CD14-positive monocyte (primary cell): ENCODE measurements at regions not wholly inside any gene's neighbourhood (a gene's known extent, or its start where the extent isn't known, plus 50 kb on each side); places are given as distances from the start of the nearest gene placed in this dataset.

Source experiments
- DNase-seq, 3 donors: peaks; one replicate each; pipeline ENCODE4 v3.0.0-alpha.2; 2011 to 2022
- H2AFZ ChIP-seq: 2 replicates; pipeline ENCODE4 v1.6.0; 2012; ENCODE audit warnings: mild to moderate bottlenecking, low read depth, low read length, inconsistent platforms; ENCODE audit not compliant: insufficient read depth, poor library complexity, severe bottlenecking
- H3K27ac ChIP-seq, 2 donors: 1 replicate in 1 of 2; 2 replicates in 1 of 2; pipeline ENCODE4 v1.5.1; 2012 to 2013; ENCODE audit warnings: low read length in 2 of 2, control low read depth in 1 of 2, inconsistent platforms in 1 of 2, low read depth in 1 of 2, mild to moderate bottlenecking in 1 of 2
- H3K27me3 ChIP-seq, 2 donors: one replicate each; pipeline versions ENCODE4 v1.6.0 to v1.6.1; 2011 to 2013; ENCODE audit warnings: low read length in 2 of 2; ENCODE audit not compliant: control insufficient read depth in 2 of 2, insufficient read depth in 2 of 2
- H3K36me3 ChIP-seq, 2 donors: replicated peaks in 1 of 2; 1 replicate in 1 of 2; 2 replicates in 1 of 2; pipeline versions ENCODE4 v1.5.1 to v1.6.1; 2012 to 2013; ENCODE audit warnings: low read length in 2 of 2, control low read depth in 1 of 2, inconsistent platforms in 1 of 2, mild to moderate bottlenecking in 1 of 2; ENCODE audit not compliant: insufficient read depth in 2 of 2, control insufficient read depth in 1 of 2
- H3K4me1 ChIP-seq, 2 donors: 1 replicate in 1 of 2; 2 replicates in 1 of 2; pipeline versions ENCODE4 v1.5.1 to v1.6.1; 2012 to 2013; ENCODE audit warnings: low read length in 2 of 2, control low read depth in 1 of 2, inconsistent platforms in 1 of 2, mild to moderate bottlenecking in 1 of 2, moderate library complexity in 1 of 2; ENCODE audit not compliant: insufficient read depth in 2 of 2, control insufficient read depth in 1 of 2
- H3K4me2 ChIP-seq: replicated peaks from 2 replicates; pipeline ENCODE3; 2012; ENCODE audit warnings: low read length, moderate library complexity, mild to moderate bottlenecking; ENCODE audit not compliant: poor library complexity, severe bottlenecking; ENCODE audit errors: extremely low read depth
- H3K4me3 ChIP-seq, 3 experiments: fragments of 200-600 bp in 1 of 3; sonication (generic) in 1 of 3; replicated peaks in 1 of 3; 1 replicate in 2 of 3; 2 replicates in 1 of 3; pipeline ENCODE4 v1.5.1; 2011 to 2013; ENCODE audit warnings: low read length in 3 of 3, mild to moderate bottlenecking in 3 of 3, control low read depth in 2 of 3, low read depth in 2 of 3, inconsistent platforms in 1 of 3, moderate library complexity in 1 of 3
- H3K79me2 ChIP-seq: 2 replicates; pipeline ENCODE4 v1.6.0; 2012; ENCODE audit warnings: mild to moderate bottlenecking, control low read depth, inconsistent platforms, low read length, moderate library complexity; ENCODE audit not compliant: insufficient read depth
- H3K9ac ChIP-seq: 2 replicates; pipeline ENCODE4 v1.6.0; 2017; ENCODE audit warnings: low read length, mild to moderate bottlenecking; ENCODE audit not compliant: insufficient read depth, poor library complexity, severe bottlenecking
- H3K9me3 ChIP-seq, 2 donors: replicated peaks in 1 of 2; 1 replicate in 1 of 2; 2 replicates in 1 of 2; pipeline versions ENCODE4 v1.5.1 to v1.6.1; 2012 to 2013; ENCODE audit warnings: low read length in 2 of 2, control low read depth in 1 of 2; ENCODE audit not compliant: control insufficient read depth in 1 of 2, insufficient read depth in 1 of 2
- H4K20me1 ChIP-seq: 2 replicates; pipeline ENCODE4 v1.6.0; 2012; ENCODE audit warnings: mild to moderate bottlenecking, low read length, control low read depth, moderate library complexity; ENCODE audit not compliant: insufficient read depth
- H3K27ac Mint-ChIP-seq, 7 donors: one replicate each; pipeline ENCODE4 v1.8.0; 2020; ENCODE audit warnings: mild to moderate bottlenecking in 7 of 7, mixed read lengths in 7 of 7, moderate library complexity in 6 of 7, inconsistent platforms in 2 of 7
- H3K27me3 Mint-ChIP-seq, 3 donors: one replicate each; pipeline ENCODE4 v1.8.0; 2021 to 2022; ENCODE audit warnings: low read depth in 3 of 3, mild to moderate bottlenecking in 3 of 3, mixed read lengths in 3 of 3, moderate library complexity in 3 of 3, inconsistent platforms in 1 of 3
- H3K36me3 Mint-ChIP-seq, 2 donors: one replicate each; pipeline ENCODE4 v1.8.0; 2020; ENCODE audit warnings: mixed read lengths in 2 of 2, inconsistent platforms in 1 of 2, mild to moderate bottlenecking in 1 of 2
- H3K4me1 Mint-ChIP-seq: one replicate; pipeline ENCODE4 v1.8.0; 2020; ENCODE audit warnings: mild to moderate bottlenecking, mixed read lengths
- H3K4me3 Mint-ChIP-seq, 2 donors: one replicate each; pipeline ENCODE4 v1.8.0; 2020; ENCODE audit warnings: mild to moderate bottlenecking in 2 of 2, mixed read lengths in 2 of 2, moderate library complexity in 1 of 2
- H3K9me3 Mint-ChIP-seq, 7 donors: one replicate each; pipeline ENCODE4 v1.8.0; 2020 to 2022; ENCODE audit warnings: mixed read lengths in 7 of 7, mild to moderate bottlenecking in 6 of 7, moderate library complexity in 6 of 7, inconsistent platforms in 2 of 7
- WGBS: methylation state at CpG from one replicate; pipeline ENCODE4 v1.1.5; 2013; ENCODE audit warnings: missing lambda C conversion rate; ENCODE audit not compliant: insufficient coverage; 5-methylcytosine and 5-hydroxymethylcytosine counted together
- intact Hi-C, 2 donors: fragments of 100-400 bp; cut with micrococcal nuclease; formaldehyde crosslinking; loops; one replicate each; pipeline versions ENCODE4 v1.15.0 to v1.15.1; 2023
- TF ChIP-seq, protein P1 (sequence below): fragments of 200-600 bp; IDR thresholded peaks from one replicate; pipeline ENCODE4 v1.8.0; 2022; ENCODE audit warnings: antibody characterized with exemption, mild to moderate bottlenecking

DNA sequence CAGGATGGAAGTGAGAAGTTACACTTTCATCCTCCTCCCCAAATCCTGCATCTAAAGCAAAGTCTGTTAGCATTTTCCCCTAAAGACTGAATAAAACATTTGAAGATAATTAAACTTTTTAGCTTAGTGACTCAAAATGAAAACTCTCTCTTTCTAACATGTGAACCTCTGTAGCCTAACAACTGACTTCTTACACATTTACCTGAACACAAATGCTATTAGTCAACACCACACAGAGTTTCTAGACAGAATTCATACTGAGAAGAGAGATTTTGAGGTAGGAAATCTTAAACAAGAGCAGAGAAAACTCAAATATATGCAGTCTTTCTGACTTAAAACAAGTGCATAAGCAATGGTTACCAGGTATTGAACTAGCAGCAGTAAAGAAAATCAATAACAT, 149.9 kb upstream of the SMLR1 start:
- intact Hi-C loops, result no loop called here
- TF ChIP-seq, protein P1, sequence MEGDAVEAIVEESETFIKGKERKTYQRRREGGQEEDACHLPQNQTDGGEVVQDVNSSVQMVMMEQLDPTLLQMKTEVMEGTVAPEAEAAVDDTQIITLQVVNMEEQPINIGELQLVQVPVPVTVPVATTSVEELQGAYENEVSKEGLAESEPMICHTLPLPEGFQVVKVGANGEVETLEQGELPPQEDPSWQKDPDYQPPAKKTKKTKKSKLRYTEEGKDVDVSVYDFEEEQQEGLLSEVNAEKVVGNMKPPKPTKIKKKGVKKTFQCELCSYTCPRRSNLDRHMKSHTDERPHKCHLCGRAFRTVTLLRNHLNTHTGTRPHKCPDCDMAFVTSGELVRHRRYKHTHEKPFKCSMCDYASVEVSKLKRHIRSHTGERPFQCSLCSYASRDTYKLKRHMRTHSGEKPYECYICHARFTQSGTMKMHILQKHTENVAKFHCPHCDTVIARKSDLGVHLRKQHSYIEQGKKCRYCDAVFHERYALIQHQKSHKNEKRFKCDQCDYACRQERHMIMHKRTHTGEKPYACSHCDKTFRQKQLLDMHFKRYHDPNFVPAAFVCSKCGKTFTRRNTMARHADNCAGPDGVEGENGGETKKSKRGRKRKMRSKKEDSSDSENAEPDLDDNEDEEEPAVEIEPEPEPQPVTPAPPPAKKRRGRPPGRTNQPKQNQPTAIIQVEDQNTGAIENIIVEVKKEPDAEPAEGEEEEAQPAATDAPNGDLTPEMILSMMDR, result no peak

DNA sequence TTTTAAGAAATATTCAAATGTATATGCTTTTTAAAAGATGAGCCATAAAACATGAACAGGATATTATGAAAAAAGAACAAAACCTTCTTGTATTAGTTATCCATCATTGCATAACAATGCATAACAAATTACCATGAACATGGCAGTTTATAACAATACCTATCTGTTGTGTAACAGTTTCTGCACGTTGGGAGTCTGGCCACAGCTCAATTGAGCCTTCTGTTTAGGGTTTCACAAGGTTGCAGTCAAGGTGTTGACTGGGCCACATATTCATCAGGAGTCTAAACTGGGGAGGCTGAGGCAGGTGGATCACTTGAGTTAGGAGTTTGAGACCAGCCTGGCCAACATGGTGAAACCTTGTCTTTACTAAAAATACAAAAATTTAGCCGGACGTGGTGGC, 149.4 kb upstream of the SMLR1 start:
- H3K27ac Mint-ChIP-seq, result no peak overlapping the region
- DNase-seq, result no peak
- Histone ChIP-seq H3K36me3 (no peaks in the 10 kb centered on the region), H3K27me3 (no peaks in the 10 kb centered on the region), H3K4me2 (no peak overlapping the region), H3K4me3 (no peak overlapping the region), H3K9ac (no peak overlapping the region), H3K4me1 (no peaks in the 10 kb centered on the region), H3K27ac (no peak overlapping the region), H3K79me2 (no peaks in the 10 kb centered on the region), H4K20me1 (no peaks in the 10 kb centered on the region), H2AFZ (no peak overlapping the region), H3K9me3 (peaks cover 0 to 3% of the 10 kb centered on the region in 2 donors)
- H3K27me3 Mint-ChIP-seq, result no peaks in the 10 kb centered on the region
- TF ChIP-seq, protein P1, result no peak
- H3K4me3 Mint-ChIP-seq, result no peak overlapping the region
- 100% methylated on average over 2 of the region's 3 CpGs for WGBS
- H3K36me3 Mint-ChIP-seq, result no peaks in the 10 kb centered on the region
- peaks cover 0 to 8% (median 0%) of the 10 kb centered on the region in 7 donors for H3K9me3 Mint-ChIP-seq
- intact Hi-C loops, result no loop called here
- H3K4me1 Mint-ChIP-seq, result no peaks in the 10 kb centered on the region

More for the DNA sequence above, 149.9 kb upstream of the SMLR1 start:
- no peaks in the 10 kb centered on the region for H3K27me3 ChIP-seq
- H4K20me1 ChIP-seq, result no peaks in the 10 kb centered on the region
- H3K79me2 ChIP-seq, result no peaks in the 10 kb centered on the region
- no peak overlapping the region for H3K9ac ChIP-seq
- Mint-ChIP-seq H3K36me3 (no peaks in the 10 kb centered on the region), H3K27ac (no peak overlapping the region), H3K4me1 (no peaks in the 10 kb centered on the region), H3K4me3 (no peak overlapping the region), H3K9me3 (peaks cover 0 to 8% (median under 1%) of the 10 kb centered on the region in 7 donors), H3K27me3 (no peaks in the 10 kb centered on the region)
- H3K9me3 ChIP-seq, result peaks cover 0 to 3% of the 10 kb centered on the region in 2 donors
- H3K36me3 ChIP-seq, result no peaks in the 10 kb centered on the region
- no peak for DNase-seq
- no peak overlapping the region for H3K4me2 ChIP-seq
- no peak overlapping the region for H3K27ac ChIP-seq
- no peak overlapping the region for H2AFZ ChIP-seq
- no peak overlapping the region for H3K4me3 ChIP-seq
- no peaks in the 10 kb centered on the region for H3K4me1 ChIP-seq
